ENCODE measurements at regions not wholly inside any gene's neighbourhood (a gene's known extent, or its start where the extent isn't known, plus 50 kb on each side); places are given as distances from the start of the nearest gene placed in this dataset.

GRCh38 chr15:37793851-37794250 lies 140.6 kb upstream of the TMCO5A start:
- no peak for DNase-seq

GRCh38 chr15:37794947-37795346 lies 139.5 kb upstream of the TMCO5A start:
- no peak for DNase-seq

DNA sequence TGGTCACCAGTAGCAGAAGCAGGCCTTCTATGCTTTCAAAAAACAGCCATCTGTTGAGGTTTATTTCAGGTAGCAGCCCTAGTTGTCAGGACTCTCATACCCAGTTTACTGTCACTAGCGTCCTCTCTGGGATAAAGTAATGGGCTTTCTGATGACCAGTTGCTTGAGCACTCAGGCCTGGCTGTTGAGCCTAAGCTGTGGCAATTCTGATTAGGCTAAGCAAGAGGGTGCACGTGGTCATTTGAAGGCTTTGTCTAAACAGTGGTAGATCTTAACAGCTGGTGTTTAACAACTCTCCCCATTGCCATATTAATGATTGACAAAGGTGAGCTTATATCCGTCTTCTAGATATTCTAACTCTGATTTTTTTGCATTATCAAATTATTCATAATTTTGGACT lies 132.9 kb upstream of the TMCO5A start:
- DNase-seq = no peak

DNA sequence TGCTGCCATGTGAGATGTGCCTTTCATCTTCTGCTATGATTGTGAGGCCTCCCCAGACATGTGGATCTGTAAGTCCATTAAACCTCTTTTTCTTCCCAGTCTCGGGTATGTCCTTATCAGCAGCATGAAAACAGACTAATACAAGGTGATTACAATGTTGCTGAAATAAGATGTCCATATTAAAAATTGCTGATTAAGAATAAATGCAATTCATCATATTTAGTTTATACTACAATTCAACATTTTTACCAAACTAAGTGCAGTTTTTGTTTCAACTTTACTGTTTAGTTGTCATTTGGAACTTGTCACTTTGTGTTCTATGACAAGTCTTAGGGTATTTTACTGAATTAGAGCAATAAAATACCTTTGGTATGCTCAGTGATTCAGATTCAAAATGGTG lies 127.6 kb upstream of the TMCO5A start:
- no peak for DNase-seq

GRCh38 chr15:37810381-37810780 lies 124.1 kb upstream of the TMCO5A start:
- DNase-seq = no peak

DNA sequence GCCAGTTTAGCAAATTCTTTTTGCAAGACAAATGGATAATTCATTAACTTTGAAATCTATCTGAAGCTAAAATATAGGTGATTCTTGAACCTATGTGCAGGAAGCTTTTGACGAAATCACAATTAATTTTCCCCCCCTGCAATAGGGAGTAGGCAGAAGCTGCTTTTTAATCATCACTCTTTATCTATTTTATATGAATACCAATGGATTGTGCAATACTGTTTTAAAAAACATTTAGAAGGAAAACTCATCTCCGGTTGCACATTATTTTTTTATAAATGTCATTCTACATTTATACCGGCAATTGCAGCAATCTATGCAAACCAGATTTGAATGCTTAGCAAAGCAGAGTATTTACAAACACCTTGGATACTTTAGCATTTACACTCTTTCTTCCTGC lies 121.1 kb upstream of the TMCO5A start:
- no peak for DNase-seq

DNA sequence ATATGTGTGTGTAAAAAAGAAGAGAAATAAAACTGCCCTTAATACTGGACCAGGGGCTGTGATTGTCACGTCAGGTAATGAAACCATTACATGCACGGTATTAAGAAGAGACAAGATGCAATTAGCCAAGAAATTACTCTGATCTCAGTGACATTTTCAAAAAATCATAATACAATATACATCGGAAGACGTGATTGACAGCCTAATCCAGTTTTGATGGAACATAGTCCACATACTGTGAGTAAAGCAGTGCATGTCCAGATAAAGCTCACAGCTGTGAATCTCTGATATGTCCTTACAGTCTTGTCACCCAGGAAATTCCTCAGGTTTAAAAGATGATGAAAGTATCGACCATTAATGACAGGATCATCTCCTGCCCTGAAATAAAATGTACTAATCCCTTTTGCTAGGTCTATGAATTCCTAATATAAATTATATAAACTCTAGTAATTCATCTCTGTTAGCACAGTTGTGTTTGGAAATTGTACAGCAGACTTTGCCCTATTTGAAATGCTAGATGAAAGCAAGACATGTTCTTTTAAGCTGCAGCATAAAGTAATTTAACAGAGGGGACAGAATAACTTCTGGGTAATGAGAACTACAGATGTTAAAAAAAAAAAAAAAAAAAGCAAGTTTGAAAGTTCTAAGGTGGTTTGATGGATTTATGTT lies 119.5 kb upstream of the TMCO5A start:
- no peak for DNase-seq

GRCh38 chr15:37818152-37818677 lies 116.2 kb upstream of the TMCO5A start:
- no peak for DNase-seq

DNA sequence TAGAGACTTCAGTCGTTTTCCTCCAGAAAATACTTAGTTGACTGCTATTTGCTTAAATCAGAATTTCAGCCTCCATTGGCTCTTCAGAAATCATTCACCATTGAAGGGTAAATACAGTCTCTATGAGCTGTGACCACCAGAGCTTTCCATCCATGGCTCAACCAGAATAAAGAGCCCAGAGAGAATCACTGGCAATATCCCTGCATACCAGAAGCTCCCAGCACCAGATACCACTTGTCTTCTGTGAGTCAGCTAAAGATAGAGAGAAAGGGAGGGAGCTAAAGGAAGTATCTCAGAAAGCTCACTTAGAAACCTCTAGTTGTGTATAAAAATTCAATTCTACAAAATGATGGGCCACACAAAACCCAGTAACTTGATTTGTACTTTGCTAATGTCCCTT lies 115.2 kb upstream of the TMCO5A start:
- DNase-seq = peak; percentile 42

GRCh38 chr15:37820380-37821128 lies 113.9 kb upstream of the TMCO5A start:
- DNase-seq = no peak

GRCh38 chr15:37823601-37824275 lies 110.7 kb upstream of the TMCO5A start:
- DNase-seq = no peak

DNA sequence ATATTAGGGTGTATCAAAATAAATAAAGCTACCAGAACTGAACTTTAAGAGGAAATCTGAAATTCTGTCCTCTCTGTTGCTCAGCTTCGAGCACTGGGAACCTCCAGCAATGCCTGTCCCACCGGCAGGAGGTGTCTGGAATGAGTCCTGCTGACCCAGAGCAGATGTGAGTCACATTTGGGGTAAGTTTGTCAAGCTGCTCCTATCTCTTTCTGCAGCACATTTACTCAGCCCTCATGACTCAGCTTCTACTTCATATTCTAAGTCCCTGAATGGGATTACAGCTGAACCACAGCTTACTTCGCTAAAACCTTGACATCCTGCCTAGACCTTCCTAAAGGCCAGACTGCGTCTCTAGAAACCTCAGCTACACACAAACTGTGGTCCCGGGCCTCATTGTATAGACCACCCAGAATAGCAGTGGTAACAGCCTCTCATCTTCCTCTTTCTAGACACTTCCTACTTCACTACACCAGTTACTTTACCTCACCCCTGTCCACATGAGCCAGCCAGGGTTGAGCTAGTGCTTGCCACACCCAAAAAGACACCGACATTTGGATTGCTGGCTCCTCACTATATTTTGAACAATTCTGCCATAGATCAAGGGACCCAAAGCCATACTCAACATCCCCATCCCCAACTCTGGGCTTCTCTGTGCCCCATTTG lies 109.6 kb upstream of the TMCO5A start:
- peak; percentile 95 for DNase-seq

- peak; percentile 39 for DNase-seq
Observed at GRCh38 chr15:37837276-37837675, 97.2 kb upstream of the TMCO5A start.

GRCh38 chr15:37847776-37848175 lies 86.7 kb upstream of the TMCO5A start:
- no peak for DNase-seq

DNA sequence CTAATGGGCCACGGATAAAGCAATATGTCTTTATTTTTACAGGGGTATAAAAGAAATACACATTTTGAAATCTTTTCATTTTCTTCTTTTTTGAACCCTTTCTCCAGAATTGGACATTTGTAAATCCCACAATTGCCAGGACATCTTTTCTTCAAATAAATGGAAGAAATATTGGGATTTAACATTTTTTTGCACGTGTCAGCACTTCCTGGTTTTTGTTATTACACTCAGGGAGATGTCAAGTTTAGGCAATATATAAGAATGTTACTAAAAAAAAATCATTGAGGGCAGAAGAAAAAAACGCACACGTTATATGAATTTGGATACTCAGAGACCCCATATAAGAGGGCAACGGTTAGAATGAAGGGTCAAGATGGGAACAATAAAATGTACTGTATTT lies 78.3 kb upstream of the TMCO5A start:
- no peak for DNase-seq

DNA sequence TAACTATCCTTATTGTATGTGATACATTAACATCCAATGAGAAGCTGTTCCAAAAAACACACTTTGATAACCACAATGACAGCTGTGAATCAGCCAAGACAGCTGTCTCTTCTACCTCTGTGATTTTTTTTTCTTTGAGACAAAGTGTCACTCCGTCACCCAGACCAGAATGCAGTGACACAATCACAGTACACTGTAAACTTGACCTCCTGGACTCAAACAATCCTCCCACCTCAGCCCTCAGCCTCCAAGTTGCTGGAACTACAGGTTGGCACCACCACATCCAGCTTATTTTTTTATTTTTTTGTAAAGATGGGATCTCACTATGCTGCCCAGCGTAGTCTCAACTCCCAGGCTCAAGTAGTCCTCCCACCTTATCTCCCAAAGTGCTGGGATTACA lies 73.5 kb upstream of the TMCO5A start:
- no peak for DNase-seq

- DNase-seq = no peak
Observed at GRCh38 chr15:37865687-37866086, 68.8 kb upstream of the TMCO5A start.

GRCh38 chr15:37870711-37871110 lies 63.7 kb upstream of the TMCO5A start:
- DNase-seq = no peak

DNA sequence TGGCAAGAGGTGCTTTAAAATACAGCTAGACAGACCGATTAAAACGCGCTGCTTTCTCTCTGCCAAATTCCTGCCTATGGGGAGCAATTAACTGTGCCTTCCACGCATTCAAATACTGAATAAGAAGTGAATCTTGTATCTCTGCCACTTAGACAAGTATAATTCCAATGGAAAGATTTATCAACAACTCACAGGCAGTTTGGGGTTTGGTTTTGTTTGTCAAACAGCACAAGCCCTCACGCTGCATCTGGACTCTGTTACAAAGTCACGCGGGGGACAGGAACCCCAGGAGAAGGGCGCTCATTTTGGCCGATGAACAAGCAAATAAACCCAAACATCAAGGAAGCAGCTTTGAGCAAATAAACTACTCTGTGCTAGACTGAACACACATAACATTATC lies 61.8 kb upstream of the TMCO5A start:
- DNase-seq = peak; percentile 8

GRCh38 chr15:37873336-37873735 lies 61.1 kb upstream of the TMCO5A start:
- peak; percentile 20 for DNase-seq

GRCh38 chr15:37876900-37877299 lies 57.5 kb upstream of the TMCO5A start:
- no peak for DNase-seq

DNA sequence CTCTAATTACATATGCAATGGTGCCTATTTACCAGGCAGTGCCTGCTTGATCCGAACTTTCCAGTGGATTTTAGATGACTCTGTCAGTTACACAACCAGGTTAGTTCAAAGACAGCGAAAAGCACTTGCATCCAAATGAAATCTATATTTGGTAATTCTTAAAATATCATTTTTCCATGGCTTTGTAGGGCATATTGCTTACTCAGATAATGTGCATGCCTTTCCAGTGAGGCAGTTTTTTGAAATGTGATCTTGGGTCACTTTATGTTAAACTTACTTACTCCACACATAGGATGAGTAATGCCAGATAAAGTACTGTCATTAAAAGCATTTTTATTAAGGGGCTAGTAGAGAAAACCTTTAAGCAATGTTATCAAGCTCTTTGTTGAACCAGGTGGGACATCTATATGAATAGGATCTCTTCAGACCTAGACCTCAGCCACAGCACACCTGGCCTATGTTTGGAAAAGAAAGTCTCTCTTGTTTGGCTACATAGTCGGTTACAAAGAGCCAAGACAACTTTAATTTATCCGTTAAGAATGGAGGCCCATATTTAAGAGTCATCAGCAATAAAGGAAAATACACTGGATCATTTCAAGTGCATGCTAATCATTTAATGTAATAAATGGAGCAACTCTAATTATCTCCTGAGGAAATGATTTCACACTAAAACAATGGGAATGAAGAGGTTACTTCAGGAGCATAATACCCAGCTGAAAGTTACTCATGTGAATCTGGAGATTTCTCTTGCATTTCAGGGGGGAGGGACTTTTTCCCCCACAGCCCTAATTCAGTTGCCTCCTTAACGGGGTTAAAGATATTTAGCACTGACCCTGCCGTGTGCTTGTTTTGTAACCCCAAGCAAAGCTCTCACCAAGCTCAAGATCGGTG lies 56.3 kb upstream of the TMCO5A start:
- DNase-seq = peak; percentile 93
